Peyer's patch (tissue), 4 donors: ENCODE measurements at regions not wholly inside any gene's neighbourhood (a gene's known extent, or its start where the extent isn't known, plus 50 kb on each side); places are given as distances from the start of the nearest gene placed in this dataset.

Source experiments
- DNase-seq, 3 donors: peaks; one replicate each; pipeline ENCODE4 v3.0.0-alpha.2; 2017 to 2019
- H3K27ac ChIP-seq, 4 donors: fragments of 200-600 bp; sonication (generic); one replicate each; pipeline ENCODE4 v1.5.1; 2016 to 2019
- H3K27me3 ChIP-seq, 2 donors: fragments of 200-600 bp; sonication (generic); one replicate each; pipeline ENCODE4 v1.5.1; 2019
- H3K36me3 ChIP-seq, 3 donors: fragments of 200-600 bp; sonication (generic); one replicate each; pipeline ENCODE4 v1.5.1; 2016 to 2019
- H3K4me1 ChIP-seq, 4 donors: fragments of 200-600 bp; sonication (generic); one replicate each; pipeline ENCODE4 v1.5.1; 2016 to 2019
- H3K4me3 ChIP-seq, 4 donors: fragments of 200-600 bp; sonication (generic); 1 replicate in 3 of 4; 2 replicates in 1 of 4; pipeline ENCODE4 v1.5.1; 2016 to 2019; ENCODE audit warnings: mild to moderate bottlenecking in 1 of 4
- H3K9me3 ChIP-seq, 4 donors: fragments of 200-600 bp; sonication (generic); one replicate each; pipeline ENCODE4 v1.5.1; 2016 to 2019; ENCODE audit warnings: mild to moderate bottlenecking in 1 of 4
- POLR2A ChIP-seq, 2 donors: fragments of 450-650 bp; IDR thresholded peaks; one replicate each; pipeline ENCODE4 v1.5.1; 2017; ENCODE audit warnings: antibody characterized with exemption in 2 of 2, mild to moderate bottlenecking in 2 of 2, moderate library complexity in 2 of 2
- TF ChIP-seq, protein P1 (sequence below), 6 experiments: fragments of 450-650 bp in 4 of 6; fragments of 200-600 bp in 2 of 6; sonication (generic) in 1 of 6; IDR thresholded peaks; one replicate each; pipeline ENCODE4 v1.5.1; 2017 to 2019; ENCODE audit warnings: antibody characterized with exemption in 6 of 6, mild to moderate bottlenecking in 3 of 6, moderate library complexity in 1 of 6

DNA sequence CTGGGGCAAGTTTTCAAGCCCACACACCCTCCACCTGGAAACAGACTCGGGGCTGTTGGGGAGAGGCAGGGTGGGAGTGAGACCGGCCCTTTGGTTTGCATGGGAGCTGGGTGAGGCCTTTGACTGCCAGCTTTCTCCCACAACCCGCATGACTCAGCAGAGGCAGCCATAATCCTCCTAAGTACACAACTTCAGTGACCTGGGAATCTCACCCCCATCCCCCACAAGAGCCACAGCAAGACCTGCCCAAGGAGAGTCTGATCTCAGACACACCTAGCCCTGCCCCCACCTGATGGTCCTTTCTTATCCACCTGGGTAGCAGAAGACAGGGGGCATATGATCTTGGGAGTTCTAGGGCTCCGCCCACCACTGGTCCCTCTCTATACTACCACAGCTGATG, 1615.4 kb downstream of the EFNB2 start:
- no peak for DNase-seq
- H3K4me1 ChIP-seq: no peaks in the 10 kb centered on the region
- TF ChIP-seq POLR2A (IDR thresholded peaks at IDR 0.05): no peak
- TF ChIP-seq, protein P1, sequence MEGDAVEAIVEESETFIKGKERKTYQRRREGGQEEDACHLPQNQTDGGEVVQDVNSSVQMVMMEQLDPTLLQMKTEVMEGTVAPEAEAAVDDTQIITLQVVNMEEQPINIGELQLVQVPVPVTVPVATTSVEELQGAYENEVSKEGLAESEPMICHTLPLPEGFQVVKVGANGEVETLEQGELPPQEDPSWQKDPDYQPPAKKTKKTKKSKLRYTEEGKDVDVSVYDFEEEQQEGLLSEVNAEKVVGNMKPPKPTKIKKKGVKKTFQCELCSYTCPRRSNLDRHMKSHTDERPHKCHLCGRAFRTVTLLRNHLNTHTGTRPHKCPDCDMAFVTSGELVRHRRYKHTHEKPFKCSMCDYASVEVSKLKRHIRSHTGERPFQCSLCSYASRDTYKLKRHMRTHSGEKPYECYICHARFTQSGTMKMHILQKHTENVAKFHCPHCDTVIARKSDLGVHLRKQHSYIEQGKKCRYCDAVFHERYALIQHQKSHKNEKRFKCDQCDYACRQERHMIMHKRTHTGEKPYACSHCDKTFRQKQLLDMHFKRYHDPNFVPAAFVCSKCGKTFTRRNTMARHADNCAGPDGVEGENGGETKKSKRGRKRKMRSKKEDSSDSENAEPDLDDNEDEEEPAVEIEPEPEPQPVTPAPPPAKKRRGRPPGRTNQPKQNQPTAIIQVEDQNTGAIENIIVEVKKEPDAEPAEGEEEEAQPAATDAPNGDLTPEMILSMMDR (IDR thresholded peaks at IDR 0.05): no peak
- no peak overlapping the region for H3K4me3 ChIP-seq
- H3K9me3 ChIP-seq: no peaks in the 10 kb centered on the region
- H3K27me3 ChIP-seq: no peaks in the 10 kb centered on the region
- no peaks in the 10 kb centered on the region for H3K36me3 ChIP-seq
- no peak overlapping the region for H3K27ac ChIP-seq

DNA sequence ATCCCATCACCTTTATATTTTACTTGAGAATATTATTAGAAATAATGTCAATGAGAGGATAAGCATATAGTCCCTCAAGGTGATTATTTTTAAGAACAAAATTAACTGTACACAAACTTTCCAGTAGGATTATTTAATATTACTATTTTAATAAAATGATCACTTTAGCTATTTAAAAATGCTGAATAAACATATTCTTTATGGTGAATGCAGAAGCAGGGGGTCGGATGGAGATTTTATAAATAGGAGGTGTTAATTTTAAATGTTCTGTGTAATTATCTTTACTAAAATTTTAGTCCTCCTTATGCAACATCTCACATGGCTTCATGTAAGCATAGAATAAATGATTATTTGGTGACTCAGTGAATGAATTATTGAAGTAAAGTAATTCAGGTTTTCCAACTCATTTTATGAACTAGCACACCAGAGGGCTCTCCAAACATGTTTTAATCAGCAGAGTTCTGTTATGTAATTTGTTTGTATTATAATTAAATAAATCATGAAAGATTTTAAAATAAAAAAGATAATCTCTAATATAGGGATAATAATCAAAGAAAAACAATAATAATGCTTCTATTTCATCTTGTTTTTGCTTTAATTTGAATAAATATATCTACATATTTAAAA, 1635.2 kb downstream of the EFNB2 start:
- TF ChIP-seq, protein P1 (IDR thresholded peaks at IDR 0.05): no peak
- TF ChIP-seq POLR2A (IDR thresholded peaks at IDR 0.05): no peak
- no peaks in the 10 kb centered on the region for H3K9me3 ChIP-seq
- DNase-seq: no peak
- H3K36me3 ChIP-seq: no peaks in the 10 kb centered on the region
- no peaks in the 10 kb centered on the region for H3K4me1 ChIP-seq
- no peaks in the 10 kb centered on the region for H3K27me3 ChIP-seq
- H3K4me3 ChIP-seq: no peak overlapping the region
- H3K27ac ChIP-seq: no peak overlapping the region

DNA sequence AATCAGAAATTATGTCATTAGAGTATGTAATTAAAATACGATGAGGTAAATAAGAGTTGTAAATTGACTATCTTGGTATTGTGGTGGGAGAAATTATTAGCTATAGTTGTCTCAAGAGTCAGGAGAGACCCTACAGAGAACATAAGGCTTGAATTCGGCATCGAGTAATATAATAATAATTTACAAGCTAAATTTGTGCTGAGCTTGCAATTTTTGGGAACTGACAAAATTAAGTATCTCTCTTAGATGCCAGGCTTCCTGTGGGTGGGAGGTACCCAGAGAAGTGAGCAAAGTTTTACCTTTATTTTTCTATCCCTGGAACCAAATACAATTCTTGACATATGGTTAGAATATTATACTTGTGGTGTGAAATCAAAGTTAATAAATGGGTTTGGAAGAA, 1637.0 kb downstream of the EFNB2 start:
- no peak for DNase-seq
- Histone ChIP-seq H3K27me3 (no peaks in the 10 kb centered on the region), H3K4me3 (no peak overlapping the region), H3K36me3 (no peaks in the 10 kb centered on the region), H3K4me1 (no peaks in the 10 kb centered on the region), H3K9me3 (no peaks in the 10 kb centered on the region), H3K27ac (no peak overlapping the region)
- TF ChIP-seq POLR2A (IDR thresholded peaks at IDR 0.05): no peak
- TF ChIP-seq, protein P1 (IDR thresholded peaks at IDR 0.05): no peak

DNA sequence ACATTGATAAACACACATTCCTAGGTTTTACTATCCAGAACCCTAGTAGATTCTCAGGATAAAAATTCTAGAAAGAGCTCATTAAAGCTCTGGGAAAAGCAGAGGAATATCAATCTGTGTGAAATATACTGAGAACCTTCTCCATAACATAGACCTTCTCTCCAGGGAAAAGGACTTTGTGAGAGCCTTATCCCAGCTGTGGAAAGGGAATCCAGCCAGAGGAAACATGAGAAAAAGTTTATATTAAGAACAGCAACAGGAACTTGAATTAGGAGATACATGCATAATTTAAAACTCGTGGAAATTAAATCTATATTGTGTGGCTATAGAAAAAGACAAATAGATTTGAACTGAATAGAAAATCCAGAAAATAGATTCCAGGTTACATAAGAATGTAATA, 1639.9 kb downstream of the EFNB2 start:
- Histone ChIP-seq H3K36me3 (no peaks in the 10 kb centered on the region), H3K9me3 (no peaks in the 10 kb centered on the region), H3K27me3 (no peaks in the 10 kb centered on the region), H3K4me1 (no peaks in the 10 kb centered on the region), H3K27ac (no peak overlapping the region), H3K4me3 (no peak overlapping the region)
- DNase-seq: no peak
- TF ChIP-seq, protein P1 (IDR thresholded peaks at IDR 0.05): no peak
- TF ChIP-seq POLR2A (IDR thresholded peaks at IDR 0.05): no peak

DNA sequence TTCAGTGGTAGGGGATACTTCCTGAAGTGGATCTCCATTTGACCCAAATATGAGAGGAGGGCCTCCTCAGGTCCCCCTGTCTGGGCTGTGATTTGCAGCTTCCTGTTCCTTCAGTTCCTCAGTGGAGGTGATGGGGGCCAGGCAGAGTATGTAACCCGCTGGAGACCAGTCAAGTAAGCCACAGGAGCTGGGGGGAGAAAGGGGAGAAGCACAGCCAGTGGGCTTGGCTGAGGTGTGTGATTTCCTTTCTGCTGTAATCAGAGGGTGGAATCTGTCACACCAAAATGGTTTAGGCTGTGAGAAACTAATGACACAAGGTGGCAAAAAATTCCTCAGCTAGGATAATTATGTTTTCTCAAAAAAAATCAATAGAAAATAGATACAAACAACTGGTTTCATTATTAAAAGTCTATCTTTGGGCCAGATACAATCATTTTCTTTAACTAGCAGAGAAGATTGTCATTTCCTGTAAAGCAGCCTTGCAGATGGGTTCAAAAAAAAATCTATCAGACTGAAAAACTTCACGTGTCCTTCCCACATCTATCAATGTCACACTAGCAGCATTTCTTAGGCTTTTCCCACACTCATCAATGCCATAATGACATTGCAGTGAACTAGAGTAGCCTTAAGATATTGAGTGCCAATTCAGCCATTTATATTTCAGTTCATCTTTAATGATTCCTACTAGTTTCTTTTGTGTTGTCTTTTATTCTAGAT, 1660.3 kb downstream of the EFNB2 start:
- Histone ChIP-seq H3K36me3 (no peaks in the 10 kb centered on the region), H3K27me3 (no peaks in the 10 kb centered on the region)
- no peak for DNase-seq

More for the DNA sequence above, 1660.3 kb downstream of the EFNB2 start:
- H3K9me3 ChIP-seq: no peaks in the 10 kb centered on the region
- H3K27ac ChIP-seq: no peak overlapping the region
- TF ChIP-seq, protein P1 (IDR thresholded peaks at IDR 0.05): no peak
- no peak for TF ChIP-seq POLR2A (IDR thresholded peaks at IDR 0.05)
- H3K4me3 ChIP-seq: no peak overlapping the region
- no peaks in the 10 kb centered on the region for H3K4me1 ChIP-seq
